ENCODE measurements at regions not wholly inside any gene's neighbourhood (a gene's known extent, or its start where the extent isn't known, plus 50 kb on each side); places are given as distances from the start of the nearest gene placed in this dataset.

DNA sequence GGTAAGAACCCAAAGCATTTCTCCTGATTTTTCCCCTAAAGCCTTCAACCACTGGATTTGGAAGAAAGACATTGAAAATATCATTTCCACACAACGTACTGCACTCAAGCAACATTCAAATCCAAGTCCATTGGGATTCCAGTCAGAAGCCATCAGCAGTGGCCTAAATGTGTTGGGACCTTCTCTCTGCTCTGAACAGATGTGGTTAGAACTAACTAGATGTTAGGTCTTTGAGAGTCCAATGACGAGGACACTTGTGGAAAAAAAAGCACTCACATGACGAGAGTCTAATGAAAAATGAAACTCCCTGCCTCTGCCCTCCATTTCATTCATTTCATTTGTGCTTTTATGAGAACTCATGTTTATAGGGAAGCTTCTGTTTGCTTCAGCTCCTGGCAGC is 382.3 kb downstream of the SIPA1L2 start:
- Histone ChIP-seq H3K27ac (ENCODE audit: insufficient read depth, low read depth, low read length) (no peak overlapping the region), H3K9me3 (replicated peaks; ENCODE audit: control insufficient read depth, insufficient read depth, low read length) (no peaks in the 10 kb centered on the region), H3K9ac (replicated peaks; ENCODE audit: extremely low read depth, insufficient read depth, low read length) (no peak overlapping the region), H3K36me3 (ENCODE audit: control insufficient read depth in 2 of 2, extremely low read depth in 1 of 2, insufficient read depth in 2 of 2, low read length in 2 of 2) (no peaks in the 10 kb centered on the region), H3K9me1 (replicated peaks; ENCODE audit: control insufficient read depth, extremely low read depth, insufficient read depth, low read length) (no peaks in the 10 kb centered on the region), H3K4me1 (ENCODE audit: control insufficient read depth, extremely low read depth, insufficient read depth, low read length) (no peaks in the 10 kb centered on the region), H4K20me1 (replicated peaks; ENCODE audit: control insufficient read depth, extremely low read depth, insufficient read depth, low read length) (no peaks in the 10 kb centered on the region), H3K4me3 (replicated peaks in 1 of 3; ENCODE audit: insufficient read depth in 1 of 3, low read depth in 1 of 3, low read length in 3 of 3) (no peak overlapping the region), H2AFZ (ENCODE audit: low read depth, low read length) (no peak overlapping the region), H3K79me2 (ENCODE audit: control insufficient read depth, insufficient read depth, low read length) (no peaks in the 10 kb centered on the region), H3K27me3 (ENCODE audit: control insufficient read depth in 2 of 2, insufficient read depth in 2 of 2, low read length in 2 of 2) (no peaks in the 10 kb centered on the region), H3K4me2 (ENCODE audit: insufficient read depth, low read length) (no peak overlapping the region)
- no peak for FAIRE-seq
- dilution Hi-C loops (cut with MboI; ENCODE audit: extremely low pct_ligation_motif_present, low sequenced_read_pairs) = no loop called here
- no peak for DNase-seq (ENCODE audit: low read depth, low spot score)
- POLR2A ChIA-PET = no interaction called here
- TF ChIP-seq FOS (IDR thresholded peaks at IDR 0.05; ENCODE audit: borderline replicate concordance, insufficient read depth, low read length) (no peak), MYC (IDR thresholded peaks at IDR 0.05; ENCODE audit: low read depth, low read length) (no peak), GATA2 (IDR thresholded peaks at IDR 0.05; ENCODE audit: insufficient read depth, insufficient read length, low read depth, low read length) (no peak), POLR2AphosphoS5 (IDR thresholded peaks at IDR 0.05; ENCODE audit: insufficient read depth, low read depth, low read length) (no peak), POLR2A (IDR thresholded peaks at IDR 0.05; ENCODE audit: low read depth, low read length) (no peak), JUN (IDR thresholded peaks at IDR 0.05; ENCODE audit: borderline replicate concordance, insufficient read depth, insufficient read length, low read depth) (no peak), EZH2 (IDR thresholded peaks at IDR 0.05; ENCODE audit: borderline replicate concordance, low read depth, low read length, severe bottlenecking) (no peak)
- TF ChIP-seq, protein P1, sequence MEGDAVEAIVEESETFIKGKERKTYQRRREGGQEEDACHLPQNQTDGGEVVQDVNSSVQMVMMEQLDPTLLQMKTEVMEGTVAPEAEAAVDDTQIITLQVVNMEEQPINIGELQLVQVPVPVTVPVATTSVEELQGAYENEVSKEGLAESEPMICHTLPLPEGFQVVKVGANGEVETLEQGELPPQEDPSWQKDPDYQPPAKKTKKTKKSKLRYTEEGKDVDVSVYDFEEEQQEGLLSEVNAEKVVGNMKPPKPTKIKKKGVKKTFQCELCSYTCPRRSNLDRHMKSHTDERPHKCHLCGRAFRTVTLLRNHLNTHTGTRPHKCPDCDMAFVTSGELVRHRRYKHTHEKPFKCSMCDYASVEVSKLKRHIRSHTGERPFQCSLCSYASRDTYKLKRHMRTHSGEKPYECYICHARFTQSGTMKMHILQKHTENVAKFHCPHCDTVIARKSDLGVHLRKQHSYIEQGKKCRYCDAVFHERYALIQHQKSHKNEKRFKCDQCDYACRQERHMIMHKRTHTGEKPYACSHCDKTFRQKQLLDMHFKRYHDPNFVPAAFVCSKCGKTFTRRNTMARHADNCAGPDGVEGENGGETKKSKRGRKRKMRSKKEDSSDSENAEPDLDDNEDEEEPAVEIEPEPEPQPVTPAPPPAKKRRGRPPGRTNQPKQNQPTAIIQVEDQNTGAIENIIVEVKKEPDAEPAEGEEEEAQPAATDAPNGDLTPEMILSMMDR (IDR thresholded peaks at IDR 0.05; ENCODE audit: extremely low read depth in 1 of 2, insufficient read depth in 1 of 2, low read depth in 1 of 2, low read length in 2 of 2) = no peak
- TF ChIP-seq, protein P2, sequence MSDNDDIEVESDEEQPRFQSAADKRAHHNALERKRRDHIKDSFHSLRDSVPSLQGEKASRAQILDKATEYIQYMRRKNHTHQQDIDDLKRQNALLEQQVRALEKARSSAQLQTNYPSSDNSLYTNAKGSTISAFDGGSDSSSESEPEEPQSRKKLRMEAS (IDR thresholded peaks at IDR 0.05; ENCODE audit: insufficient read depth, insufficient read length) = no peak
- BruUV-seq (replicated peaks) = no TSS peak
- CTCF ChIA-PET = interaction anchor here (1.2 kb wide), 1 partner anchor 21 kb away, joined by 3 read pairs; no protein-coding TSS in a partner anchor
- intact Hi-C loops (cut with micrococcal nuclease) = no loop called here

Data from endothelial cell of umbilical vein (primary cell).